Activated CD4-positive, alpha-beta T cell treated with anti-CD3 and anti-CD28 coated beads, Interleukin-2, amount 10 ng/mL, durations not matched to agents 24 days and 14 days (primary cell): ENCODE measurements at regions not wholly inside any gene's neighbourhood (a gene's known extent, or its start where the extent isn't known, plus 50 kb on each side); places are given as distances from the start of the nearest gene placed in this dataset.
"Not testable (repeated sequence)": the region's sequence is repeated elsewhere in the genome, so short reads cannot be mapped to it uniquely, and the experiment has no call there.

Experiments
- DNase-seq: peaks from one replicate; pipeline ENCODE4 v3.0.0; 2022
- H3K27ac Mint-ChIP-seq: one replicate; pipeline ENCODE4 v1.8.0; 2022; ENCODE audit warnings: mild to moderate bottlenecking, mixed read lengths
- H3K27me3 Mint-ChIP-seq: one replicate; pipeline ENCODE4 v1.8.0; 2022; ENCODE audit warnings: mixed read lengths
- H3K36me3 Mint-ChIP-seq: one replicate; pipeline ENCODE4 v1.8.0; 2022; ENCODE audit warnings: low read depth, mild to moderate bottlenecking, mixed read lengths
- H3K4me1 Mint-ChIP-seq: one replicate; pipeline ENCODE4 v1.8.0; 2021; ENCODE audit warnings: mixed read lengths
- H3K4me3 Mint-ChIP-seq: one replicate; pipeline ENCODE4 v1.8.0; 2022; ENCODE audit warnings: mild to moderate bottlenecking, moderate library complexity, mixed read lengths
- H3K9me3 Mint-ChIP-seq: one replicate; pipeline ENCODE4 v1.8.0; 2021; ENCODE audit warnings: mixed read lengths
- intact Hi-C: fragments of 100-400 bp; cut with micrococcal nuclease; formaldehyde crosslinking; loops from one replicate; pipeline ENCODE4 v1.15.1; 2023

- Mint-ChIP-seq H3K4me3 (no peak overlapping the region), H3K27me3 (no peaks in the 10 kb centered on the region), H3K9me3 (no peaks in the 10 kb centered on the region), H3K36me3 (no peaks in the 10 kb centered on the region), H3K27ac (no peak overlapping the region), H3K4me1 (peaks cover 6% of the 10 kb centered on the region)
- DNase-seq: no peak
- intact Hi-C loops: no loop called here
These were observed 65.5 kb upstream of the SMIM23 start for GRCh38 chr5:171720086-171720485.

GRCh38 chr5:171721464-171721863, 64.2 kb upstream of the SMIM23 start:
- Mint-ChIP-seq H3K9me3 (no peaks in the 10 kb centered on the region), H3K4me1 (peaks cover 6% of the 10 kb centered on the region), H3K27ac (no peak overlapping the region), H3K4me3 (no peak overlapping the region), H3K36me3 (no peaks in the 10 kb centered on the region), H3K27me3 (no peaks in the 10 kb centered on the region)
- DNase-seq: no peak
- intact Hi-C loops: no loop called here

- Mint-ChIP-seq H3K9me3 (no peaks in the 10 kb centered on the region), H3K27ac (no peak overlapping the region), H3K4me1 (peaks cover 6% of the 10 kb centered on the region), H3K27me3 (peaks cover 2% of the 10 kb centered on the region), H3K36me3 (no peaks in the 10 kb centered on the region), H3K4me3 (no peak overlapping the region)
- DNase-seq: no peak
- intact Hi-C loops: no loop called here
These were observed 61.0 kb upstream of the SMIM23 start for GRCh38 chr5:171724468-171725204.

GRCh38 chr5:171725205-171725601, 60.4 kb upstream of the SMIM23 start:
- H3K27me3 Mint-ChIP-seq: peaks cover 2% of the 10 kb centered on the region
- intact Hi-C loops: no loop called here
- no peaks in the 10 kb centered on the region for H3K36me3 Mint-ChIP-seq
- no peak overlapping the region for H3K4me3 Mint-ChIP-seq
- H3K27ac Mint-ChIP-seq: no peak overlapping the region
- H3K9me3 Mint-ChIP-seq: no peaks in the 10 kb centered on the region
- DNase-seq: no peak
- H3K4me1 Mint-ChIP-seq: peaks cover 6% of the 10 kb centered on the region

- H3K4me3 Mint-ChIP-seq, H3K27me3 Mint-ChIP-seq, H3K36me3 Mint-ChIP-seq, DNase-seq, H3K9me3 Mint-ChIP-seq, H3K27ac Mint-ChIP-seq, H3K4me1 Mint-ChIP-seq, intact Hi-C loops: not testable (repeated sequence)
These were observed 58.8 kb upstream of the SMIM23 start for GRCh38 chr5:171726819-171727218.

- H3K36me3 Mint-ChIP-seq: no peaks in the 10 kb centered on the region
- H3K4me1 Mint-ChIP-seq: no peaks in the 10 kb centered on the region
- intact Hi-C loops: no loop called here
- H3K27me3 Mint-ChIP-seq: peaks cover 2% of the 10 kb centered on the region
- no peaks in the 10 kb centered on the region for H3K9me3 Mint-ChIP-seq
- DNase-seq: no peak
- H3K4me3 Mint-ChIP-seq: no peak overlapping the region
- H3K27ac Mint-ChIP-seq: no peak overlapping the region
These were observed 56.9 kb upstream of the SMIM23 start for GRCh38 chr5:171728686-171729085.
